H1 (cell line): ENCODE measurements at regions not wholly inside any gene's neighbourhood (a gene's known extent, or its start where the extent isn't known, plus 50 kb on each side); places are given as distances from the start of the nearest gene placed in this dataset.

Experiments
- CTCF ChIA-PET: fragments of 300-600 bp; sonication (Branson Sonifier 250); formaldehyde crosslinking; loops from one replicate; lab custom pipeline; 2021; ENCODE audit not compliant: partially characterized antibody; lab: Charles Lee
- POLR2A ChIA-PET: fragments of 300-600 bp; sonication (Branson Sonifier 250); formaldehyde crosslinking; loops from one replicate; lab custom pipeline; 2021; ENCODE audit warnings: inconsistent platforms; ENCODE audit not compliant: partially characterized antibody; lab: Charles Lee
- DNase-seq, 2 experiments: peaks; one replicate each; pipeline versions ENCODE4 v3.0.0 to v3.0.0-alpha.2; 2010 to 2022; ENCODE audit warnings: low spot score in 2 of 2, low read depth in 1 of 2, mixed read lengths in 1 of 2
- FAIRE-seq: peaks from 2 replicates; lab custom pipeline; 2011; peaks lifted over from hg19 to GRCh38; lab: Jason Lieb, UNC
- H2AFZ ChIP-seq: 2 replicates; pipeline ENCODE4 v1.8.1; 2012; ENCODE audit warnings: low read length, inconsistent platforms
- H2AK5ac ChIP-seq: 2 replicates; pipeline ENCODE4 v1.6.1; 2013; ENCODE audit warnings: low read depth, low read length
- H2BK120ac ChIP-seq: replicated peaks from 2 replicates; pipeline ENCODE3; 2013; ENCODE audit warnings: low read depth, low read length, inconsistent platforms
- H2BK12ac ChIP-seq: 2 replicates; pipeline ENCODE4 v1.6.1; 2013; ENCODE audit warnings: low read depth, low read length
- H2BK15ac ChIP-seq: 2 replicates; pipeline ENCODE4 v1.6.1; 2013; ENCODE audit warnings: low read length
- H2BK20ac ChIP-seq: 2 replicates; pipeline ENCODE4 v1.6.1; 2013; ENCODE audit warnings: low read length
- H2BK5ac ChIP-seq: 2 replicates; pipeline ENCODE4 v1.6.1; 2013; ENCODE audit warnings: low read depth, low read length
- H3K14ac ChIP-seq: 2 replicates; pipeline ENCODE4 v1.6.1; 2013; ENCODE audit warnings: inconsistent platforms; ENCODE audit not compliant: insufficient read length
- H3K18ac ChIP-seq: 2 replicates; pipeline ENCODE4 v1.6.1; 2013; ENCODE audit warnings: low read length; ENCODE audit errors: extremely low read depth
- H3K23ac ChIP-seq: 2 replicates; pipeline ENCODE4 v1.6.1; 2013; ENCODE audit warnings: inconsistent platforms; ENCODE audit not compliant: insufficient read length
- H3K23me2 ChIP-seq: 2 replicates; pipeline ENCODE4 v1.6.1; 2013; ENCODE audit warnings: low read depth, low read length
- H3K27ac ChIP-seq: 2 replicates; pipeline ENCODE4 v1.6.1; 2011; ENCODE audit warnings: low read depth, low read length, inconsistent platforms
- H3K27me3 ChIP-seq, 4 experiments: replicated peaks in 1 of 4; 1 replicate in 1 of 4; 2 replicates in 3 of 4; pipeline versions ENCODE4 v1.6.1 to v1.8.1; 2011 to 2013; ENCODE audit warnings: low read length in 3 of 4, mild to moderate bottlenecking in 3 of 4, inconsistent platforms in 2 of 4, mixed read lengths in 2 of 4, moderate library complexity in 1 of 4; ENCODE audit not compliant: control insufficient read depth in 3 of 4, insufficient read depth in 3 of 4; ENCODE audit errors: extremely low read depth in 1 of 4
- H3K36me3 ChIP-seq, 4 experiments: 2 replicates each; pipeline versions ENCODE4 v1.6.1 to v1.8.1; 2011 to 2013; ENCODE audit warnings: mild to moderate bottlenecking in 4 of 4, low read length in 3 of 4, moderate library complexity in 2 of 4, control low read depth in 1 of 4, inconsistent platforms in 1 of 4; ENCODE audit not compliant: insufficient read depth in 4 of 4, control insufficient read depth in 2 of 4
- H3K4ac ChIP-seq: replicated peaks from 2 replicates; pipeline ENCODE3; 2013; ENCODE audit warnings: low read length, low read depth, mixed read lengths, inconsistent platforms; ENCODE audit not compliant: insufficient read length
- H3K4me1 ChIP-seq, 4 experiments: replicated peaks in 1 of 4; 1 replicate in 1 of 4; 2 replicates in 3 of 4; pipeline versions ENCODE4 v1.6.1 to v1.8.1; 2011 to 2013; ENCODE audit warnings: low read length in 3 of 4, inconsistent platforms in 2 of 4, mixed read lengths in 1 of 4; ENCODE audit not compliant: insufficient read depth in 4 of 4, control insufficient read depth in 3 of 4
- H3K4me2 ChIP-seq, 2 experiments: 2 replicates each; pipeline versions ENCODE4 v1.6.1 to v1.8.1; 2011 to 2013; ENCODE audit warnings: low read depth in 2 of 2, low read length in 2 of 2, control low read depth in 1 of 2, inconsistent platforms in 1 of 2, mild to moderate bottlenecking in 1 of 2; ENCODE audit not compliant: insufficient read depth in 1 of 2
- H3K4me3 ChIP-seq, 4 experiments: fragments of 200-600, 300-600 bp in 1 of 4; sonication (generic), shearing (Covaris generic), sonication (Bioruptor Twin) in 1 of 4; 2 replicates each; pipeline versions ENCODE4 v1.5.1 to v1.8.1; 2011 to 2016; ENCODE audit warnings: low read length in 4 of 4, low read depth in 3 of 4, control low read depth in 2 of 4, inconsistent platforms in 2 of 4, mild to moderate bottlenecking in 2 of 4, mixed read lengths in 1 of 4, moderate library complexity in 1 of 4; ENCODE audit not compliant: insufficient read depth in 2 of 4; ENCODE audit errors: extremely low read depth in 1 of 4
- H3K56ac ChIP-seq: replicated peaks from 2 replicates; pipeline ENCODE3; 2013; ENCODE audit warnings: low read depth, mild to moderate bottlenecking, mixed read lengths, low read length, inconsistent platforms; ENCODE audit not compliant: insufficient read length
- H3K79me1 ChIP-seq: 2 replicates; pipeline ENCODE4 v1.6.1; 2013; ENCODE audit warnings: low read depth, low read length, control low read depth
- H3K79me2 ChIP-seq, 2 experiments: 2 replicates each; pipeline versions ENCODE4 v1.6.1 to v1.8.1; 2012 to 2013; ENCODE audit warnings: low read length in 2 of 2, mild to moderate bottlenecking in 2 of 2, inconsistent platforms in 1 of 2; ENCODE audit not compliant: insufficient read depth in 2 of 2, control insufficient read depth in 1 of 2
- H3K9ac ChIP-seq, 4 experiments: replicated peaks in 1 of 4; 1 replicate in 1 of 4; 2 replicates in 3 of 4; pipeline versions ENCODE4 v1.6.1 to v1.8.1; 2011 to 2013; ENCODE audit warnings: low read depth in 3 of 4, low read length in 3 of 4, control low read depth in 2 of 4, mild to moderate bottlenecking in 2 of 4, moderate library complexity in 2 of 4, inconsistent platforms in 1 of 4; ENCODE audit errors: extremely low read depth in 1 of 4
- H3K9me3 ChIP-seq, 2 experiments: 2 replicates each; pipeline versions ENCODE4 v1.6.1 to v1.8.1; 2012 to 2013; ENCODE audit warnings: mild to moderate bottlenecking in 2 of 2, moderate library complexity in 2 of 2, control low read depth in 1 of 2, inconsistent platforms in 1 of 2, low read depth in 1 of 2, low read length in 1 of 2, mixed read lengths in 1 of 2; ENCODE audit not compliant: insufficient read depth in 2 of 2
- H4K20me1 ChIP-seq, 2 experiments: replicated peaks in 1 of 2; 2 replicates each; pipeline versions ENCODE3 to v1.8.1; 2011 to 2013; ENCODE audit warnings: inconsistent platforms in 2 of 2, low read length in 2 of 2, mild to moderate bottlenecking in 1 of 2; ENCODE audit not compliant: insufficient read depth in 2 of 2, control insufficient read depth in 1 of 2
- H4K5ac ChIP-seq: 2 replicates; pipeline ENCODE4 v1.6.1; 2013; ENCODE audit warnings: low read length, low read depth, mixed read lengths, inconsistent platforms; ENCODE audit not compliant: insufficient read length
- H4K8ac ChIP-seq: 2 replicates; pipeline ENCODE4 v1.8.0; 2013; ENCODE audit warnings: mild to moderate bottlenecking, moderate library complexity, low read length, inconsistent platforms; ENCODE audit not compliant: insufficient read depth; ENCODE audit errors: extremely low read depth
- H4K91ac ChIP-seq: replicated peaks from 2 replicates; pipeline ENCODE3; 2013; ENCODE audit warnings: low read length, mixed read lengths, inconsistent platforms; ENCODE audit not compliant: insufficient read length
- KDM4A ChIP-seq: IDR thresholded peaks from one replicate; pipeline ENCODE4 v1.7.1; 2012; ENCODE audit warnings: low read depth, mild to moderate bottlenecking, moderate library complexity, low read length, inconsistent platforms; ENCODE audit not compliant: severe bottlenecking
- NANOG ChIP-seq: IDR thresholded peaks from 2 replicates; pipeline ENCODE4 v1.6.1; 2011; ENCODE audit warnings: low read length, low read depth, mild to moderate bottlenecking, inconsistent platforms; ENCODE audit not compliant: insufficient read depth, poor library complexity, severe bottlenecking
- POLR2A ChIP-seq, 2 experiments: IDR thresholded peaks; 1 replicate in 1 of 2; 2 replicates in 1 of 2; pipeline ENCODE4 v1.6.1; 2011; ENCODE audit warnings: low read depth in 2 of 2, low read length in 2 of 2, mild to moderate bottlenecking in 2 of 2; ENCODE audit errors: control extremely low read depth in 1 of 2
- whole genome bisulfite sequencing, 2 experiments: shearing (Covaris generic) in 1 of 2; methylation state at CpG; one replicate each; pipeline versions ENCODE4 v1.1.6 to v1.1.7; 2013 to 2015; ENCODE audit warnings: low lambda C conversion rate in 2 of 2, mixed read lengths in 2 of 2, inconsistent platforms in 1 of 2, low coverage in 1 of 2, missing lambda C conversion rate in 1 of 2; ENCODE audit not compliant: insufficient replicate concordance in 2 of 2, insufficient coverage in 1 of 2, insufficient read length in 1 of 2; ENCODE audit errors: extremely low coverage in 1 of 2, missing lambda C conversion rate in 1 of 2; 5-methylcytosine and 5-hydroxymethylcytosine counted together

DNA sequence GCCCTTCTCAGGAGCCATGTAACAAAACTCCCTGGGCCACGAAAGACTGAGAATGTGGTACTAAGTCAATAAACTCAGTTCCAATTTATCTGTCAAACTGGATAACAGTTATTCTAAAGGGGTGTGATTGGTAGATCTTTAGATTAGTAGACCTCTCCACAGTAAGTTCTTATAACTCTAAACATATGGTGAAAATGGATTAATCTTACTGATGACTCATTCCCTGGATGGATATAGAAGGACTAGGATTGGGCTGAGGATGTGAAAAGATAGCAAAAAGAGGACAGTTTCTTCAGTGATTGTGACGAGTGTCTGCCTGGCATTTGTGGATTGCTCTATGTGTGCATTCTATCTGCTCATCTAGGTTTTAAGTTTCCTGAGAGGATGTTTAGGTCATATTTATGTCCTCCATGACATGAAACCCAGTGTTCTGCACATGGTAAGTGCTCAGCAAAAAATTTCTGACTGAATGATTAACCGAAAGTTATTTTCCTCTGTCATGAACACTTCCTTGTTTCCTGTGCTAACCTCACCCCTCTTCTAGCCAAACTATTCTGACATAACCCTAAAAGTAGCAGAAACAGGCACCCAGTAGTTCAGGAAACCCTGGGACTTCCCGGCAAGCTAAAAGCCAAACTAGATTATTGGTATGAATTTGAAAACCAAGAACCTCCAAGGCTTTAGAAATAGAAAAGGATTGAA lies 397.5 kb upstream of the PLXNA2 start:
- CTCF ChIA-PET, result interaction anchor here (1.0 to 2.8 kb wide), 2 partner anchors 11 to 872 kb away, joined by 3 to 24 read pairs; no protein-coding TSS in a partner anchor
- no peak for FAIRE-seq

More for the DNA sequence above, 397.5 kb upstream of the PLXNA2 start:
- Histone ChIP-seq H3K4me1 (no peaks in the 10 kb centered on the region), H2BK5ac (no peak overlapping the region), H3K4me3 (no peak overlapping the region), H3K9ac (no peak overlapping the region), H4K5ac (no peak overlapping the region), H2BK120ac (no peak overlapping the region), H3K27me3 (no peaks in the 10 kb centered on the region; a peak in 1 of 7 replicates), H2BK20ac (no peak overlapping the region), H3K27ac (no peak overlapping the region), H3K14ac (no peak overlapping the region), H2AK5ac (no peak overlapping the region), H4K20me1 (no peaks in the 10 kb centered on the region), H3K4me2 (no peak overlapping the region), H3K18ac (no peak overlapping the region), H4K91ac (no peak overlapping the region), H3K9me3 (no peaks in the 10 kb centered on the region), H3K56ac (no peak overlapping the region), H4K8ac (no peak overlapping the region), H2BK15ac (no peak overlapping the region), H2AFZ (no peak overlapping the region), H3K36me3 (no peaks in the 10 kb centered on the region), H2BK12ac (no peak overlapping the region), H3K23ac (no peak overlapping the region), H3K4ac (no peak overlapping the region), H3K23me2 (no peaks in the 10 kb centered on the region), H3K79me2 (no peaks in the 10 kb centered on the region), H3K79me1 (no peaks in the 10 kb centered on the region)
- 92% methylated on average over 4 of the region's 4 CpGs; no CpG with 5 or more reads in 1 of the 2 experiments for WGBS, 2 experiments
- no peak for DNase-seq
- TF ChIP-seq KDM4A, result no peak
- no peak for TF ChIP-seq NANOG
- no peak for TF ChIP-seq POLR2A (IDR thresholded peaks at IDR 0.05; ENCODE audit: control extremely low read depth in 1 of 2, low read depth in 2 of 2, low read length in 2 of 2)
- POLR2A ChIA-PET, result no interaction called here
